CD14-positive monocyte (primary cell): ENCODE measurements at regions not wholly inside any gene's neighbourhood (a gene's known extent, or its start where the extent isn't known, plus 50 kb on each side); places are given as distances from the start of the nearest gene placed in this dataset.

Experiments used
- DNase-seq, 3 donors: peaks; one replicate each; pipeline ENCODE4 v3.0.0-alpha.2; 2011 to 2022
- H2AFZ ChIP-seq: 2 replicates; pipeline ENCODE4 v1.6.0; 2012; ENCODE audit warnings: mild to moderate bottlenecking, low read depth, low read length, inconsistent platforms; ENCODE audit not compliant: insufficient read depth, poor library complexity, severe bottlenecking
- H3K27ac ChIP-seq, 2 donors: 1 replicate in 1 of 2; 2 replicates in 1 of 2; pipeline ENCODE4 v1.5.1; 2012 to 2013; ENCODE audit warnings: low read length in 2 of 2, control low read depth in 1 of 2, inconsistent platforms in 1 of 2, low read depth in 1 of 2, mild to moderate bottlenecking in 1 of 2
- H3K27me3 ChIP-seq, 2 donors: one replicate each; pipeline versions ENCODE4 v1.6.0 to v1.6.1; 2011 to 2013; ENCODE audit warnings: low read length in 2 of 2; ENCODE audit not compliant: control insufficient read depth in 2 of 2, insufficient read depth in 2 of 2
- H3K36me3 ChIP-seq, 2 donors: replicated peaks in 1 of 2; 1 replicate in 1 of 2; 2 replicates in 1 of 2; pipeline versions ENCODE4 v1.5.1 to v1.6.1; 2012 to 2013; ENCODE audit warnings: low read length in 2 of 2, control low read depth in 1 of 2, inconsistent platforms in 1 of 2, mild to moderate bottlenecking in 1 of 2; ENCODE audit not compliant: insufficient read depth in 2 of 2, control insufficient read depth in 1 of 2
- H3K4me1 ChIP-seq, 2 donors: 1 replicate in 1 of 2; 2 replicates in 1 of 2; pipeline versions ENCODE4 v1.5.1 to v1.6.1; 2012 to 2013; ENCODE audit warnings: low read length in 2 of 2, control low read depth in 1 of 2, inconsistent platforms in 1 of 2, mild to moderate bottlenecking in 1 of 2, moderate library complexity in 1 of 2; ENCODE audit not compliant: insufficient read depth in 2 of 2, control insufficient read depth in 1 of 2
- H3K4me2 ChIP-seq: replicated peaks from 2 replicates; pipeline ENCODE3; 2012; ENCODE audit warnings: low read length, moderate library complexity, mild to moderate bottlenecking; ENCODE audit not compliant: poor library complexity, severe bottlenecking; ENCODE audit errors: extremely low read depth
- H3K4me3 ChIP-seq, 3 experiments: fragments of 200-600 bp in 1 of 3; sonication (generic) in 1 of 3; replicated peaks in 1 of 3; 1 replicate in 2 of 3; 2 replicates in 1 of 3; pipeline ENCODE4 v1.5.1; 2011 to 2013; ENCODE audit warnings: low read length in 3 of 3, mild to moderate bottlenecking in 3 of 3, control low read depth in 2 of 3, low read depth in 2 of 3, inconsistent platforms in 1 of 3, moderate library complexity in 1 of 3
- H3K79me2 ChIP-seq: 2 replicates; pipeline ENCODE4 v1.6.0; 2012; ENCODE audit warnings: mild to moderate bottlenecking, control low read depth, inconsistent platforms, low read length, moderate library complexity; ENCODE audit not compliant: insufficient read depth
- H3K9ac ChIP-seq: 2 replicates; pipeline ENCODE4 v1.6.0; 2017; ENCODE audit warnings: low read length, mild to moderate bottlenecking; ENCODE audit not compliant: insufficient read depth, poor library complexity, severe bottlenecking
- H3K9me3 ChIP-seq, 2 donors: replicated peaks in 1 of 2; 1 replicate in 1 of 2; 2 replicates in 1 of 2; pipeline versions ENCODE4 v1.5.1 to v1.6.1; 2012 to 2013; ENCODE audit warnings: low read length in 2 of 2, control low read depth in 1 of 2; ENCODE audit not compliant: control insufficient read depth in 1 of 2, insufficient read depth in 1 of 2
- H4K20me1 ChIP-seq: 2 replicates; pipeline ENCODE4 v1.6.0; 2012; ENCODE audit warnings: mild to moderate bottlenecking, low read length, control low read depth, moderate library complexity; ENCODE audit not compliant: insufficient read depth
- H3K27ac Mint-ChIP-seq, 7 donors: one replicate each; pipeline ENCODE4 v1.8.0; 2020; ENCODE audit warnings: mild to moderate bottlenecking in 7 of 7, mixed read lengths in 7 of 7, moderate library complexity in 6 of 7, inconsistent platforms in 2 of 7
- H3K27me3 Mint-ChIP-seq, 3 donors: one replicate each; pipeline ENCODE4 v1.8.0; 2021 to 2022; ENCODE audit warnings: low read depth in 3 of 3, mild to moderate bottlenecking in 3 of 3, mixed read lengths in 3 of 3, moderate library complexity in 3 of 3, inconsistent platforms in 1 of 3
- H3K36me3 Mint-ChIP-seq, 2 donors: one replicate each; pipeline ENCODE4 v1.8.0; 2020; ENCODE audit warnings: mixed read lengths in 2 of 2, inconsistent platforms in 1 of 2, mild to moderate bottlenecking in 1 of 2
- H3K4me1 Mint-ChIP-seq: one replicate; pipeline ENCODE4 v1.8.0; 2020; ENCODE audit warnings: mild to moderate bottlenecking, mixed read lengths
- H3K4me3 Mint-ChIP-seq, 2 donors: one replicate each; pipeline ENCODE4 v1.8.0; 2020; ENCODE audit warnings: mild to moderate bottlenecking in 2 of 2, mixed read lengths in 2 of 2, moderate library complexity in 1 of 2
- H3K9me3 Mint-ChIP-seq, 7 donors: one replicate each; pipeline ENCODE4 v1.8.0; 2020 to 2022; ENCODE audit warnings: mixed read lengths in 7 of 7, mild to moderate bottlenecking in 6 of 7, moderate library complexity in 6 of 7, inconsistent platforms in 2 of 7
- WGBS: methylation state at CpG from one replicate; pipeline ENCODE4 v1.1.5; 2013; ENCODE audit warnings: missing lambda C conversion rate; ENCODE audit not compliant: insufficient coverage; 5-methylcytosine and 5-hydroxymethylcytosine counted together
- intact Hi-C, 2 donors: fragments of 100-400 bp; cut with micrococcal nuclease; formaldehyde crosslinking; loops; one replicate each; pipeline versions ENCODE4 v1.15.0 to v1.15.1; 2023
- TF ChIP-seq, protein P1 (sequence below): fragments of 200-600 bp; IDR thresholded peaks from one replicate; pipeline ENCODE4 v1.8.0; 2022; ENCODE audit warnings: antibody characterized with exemption, mild to moderate bottlenecking

DNA sequence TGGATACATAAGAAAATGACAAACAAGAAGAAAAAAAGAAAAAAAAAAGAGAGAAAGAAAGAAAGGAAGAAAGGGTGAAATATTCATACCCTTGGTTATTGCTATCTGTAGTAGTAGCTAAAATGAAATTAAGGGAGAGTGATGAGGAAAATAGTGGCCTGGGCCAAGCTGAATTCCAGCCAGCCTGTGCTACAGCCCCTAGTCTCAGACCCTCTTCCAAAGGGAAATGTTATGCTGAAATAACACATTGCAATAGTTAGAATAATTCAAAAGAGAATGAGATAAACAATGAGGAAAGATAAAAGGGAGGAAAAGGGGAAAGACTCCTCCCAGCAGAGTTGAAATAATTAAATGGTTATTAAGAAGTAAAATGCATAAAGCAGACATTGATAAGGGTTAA lies 268.4 kb upstream of the ROBO1 start:
- H3K27ac Mint-ChIP-seq = no peak overlapping the region
- no peak overlapping the region for H3K27ac ChIP-seq
- H3K4me2 ChIP-seq = no peak overlapping the region
- intact Hi-C loops = no loop called here
- H3K4me1 ChIP-seq = no peaks in the 10 kb centered on the region
- H3K79me2 ChIP-seq = no peaks in the 10 kb centered on the region
- H3K4me3 ChIP-seq = no peak overlapping the region
- TF ChIP-seq, protein P1, sequence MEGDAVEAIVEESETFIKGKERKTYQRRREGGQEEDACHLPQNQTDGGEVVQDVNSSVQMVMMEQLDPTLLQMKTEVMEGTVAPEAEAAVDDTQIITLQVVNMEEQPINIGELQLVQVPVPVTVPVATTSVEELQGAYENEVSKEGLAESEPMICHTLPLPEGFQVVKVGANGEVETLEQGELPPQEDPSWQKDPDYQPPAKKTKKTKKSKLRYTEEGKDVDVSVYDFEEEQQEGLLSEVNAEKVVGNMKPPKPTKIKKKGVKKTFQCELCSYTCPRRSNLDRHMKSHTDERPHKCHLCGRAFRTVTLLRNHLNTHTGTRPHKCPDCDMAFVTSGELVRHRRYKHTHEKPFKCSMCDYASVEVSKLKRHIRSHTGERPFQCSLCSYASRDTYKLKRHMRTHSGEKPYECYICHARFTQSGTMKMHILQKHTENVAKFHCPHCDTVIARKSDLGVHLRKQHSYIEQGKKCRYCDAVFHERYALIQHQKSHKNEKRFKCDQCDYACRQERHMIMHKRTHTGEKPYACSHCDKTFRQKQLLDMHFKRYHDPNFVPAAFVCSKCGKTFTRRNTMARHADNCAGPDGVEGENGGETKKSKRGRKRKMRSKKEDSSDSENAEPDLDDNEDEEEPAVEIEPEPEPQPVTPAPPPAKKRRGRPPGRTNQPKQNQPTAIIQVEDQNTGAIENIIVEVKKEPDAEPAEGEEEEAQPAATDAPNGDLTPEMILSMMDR = no peak
- H2AFZ ChIP-seq = no peak overlapping the region
- no peaks in the 10 kb centered on the region for H3K4me1 Mint-ChIP-seq
- H3K4me3 Mint-ChIP-seq = no peak overlapping the region
- no peaks in the 10 kb centered on the region for H3K27me3 ChIP-seq
- H3K27me3 Mint-ChIP-seq = peaks cover 0 to 3% (median 0%) of the 10 kb centered on the region in 3 donors
- DNase-seq = no peak
- H4K20me1 ChIP-seq = no peaks in the 10 kb centered on the region
- H3K36me3 ChIP-seq = no peaks in the 10 kb centered on the region
- peaks cover 0 to 8% (median 0%) of the 10 kb centered on the region in 7 donors for H3K9me3 Mint-ChIP-seq
- no peak overlapping the region for H3K9ac ChIP-seq
- peaks cover 0 to 5% of the 10 kb centered on the region in 2 donors for H3K9me3 ChIP-seq
- no peaks in the 10 kb centered on the region for H3K36me3 Mint-ChIP-seq

DNA sequence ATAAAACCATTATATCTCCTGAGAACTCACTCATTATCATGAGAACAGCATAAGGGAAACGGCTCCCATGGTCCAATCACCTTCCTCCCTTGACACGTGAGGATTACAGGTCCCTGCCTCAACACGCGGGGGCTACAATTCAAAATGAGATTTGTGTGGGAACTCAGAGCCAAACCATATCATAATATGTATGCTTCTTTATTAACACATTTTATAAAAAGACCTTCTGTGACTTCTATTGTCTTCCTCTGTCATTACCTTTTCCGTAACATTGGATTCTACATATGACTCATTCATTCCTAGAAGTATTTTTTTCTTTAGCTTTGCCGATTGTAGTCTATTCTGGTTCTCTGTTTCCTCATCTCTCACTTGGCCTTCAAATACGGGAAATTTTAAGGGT lies 267.2 kb upstream of the ROBO1 start:
- H3K36me3 ChIP-seq = no peaks in the 10 kb centered on the region
- no peak overlapping the region for H3K4me3 Mint-ChIP-seq
- peaks cover 0 to 3% (median 0%) of the 10 kb centered on the region in 3 donors for H3K27me3 Mint-ChIP-seq
- H3K36me3 Mint-ChIP-seq = no peaks in the 10 kb centered on the region
- H3K9me3 Mint-ChIP-seq = peaks cover 0 to 8% (median 0%) of the 10 kb centered on the region in 7 donors
- 93% methylated on average over 6 of the region's 7 CpGs for WGBS
- no peaks in the 10 kb centered on the region for H4K20me1 ChIP-seq
- no peak overlapping the region for H3K27ac Mint-ChIP-seq
- no peak overlapping the region for H2AFZ ChIP-seq
- H3K27me3 ChIP-seq = no peaks in the 10 kb centered on the region
- H3K4me1 Mint-ChIP-seq = no peaks in the 10 kb centered on the region
- intact Hi-C loops = no loop called here
- DNase-seq = no peak
- H3K79me2 ChIP-seq = no peaks in the 10 kb centered on the region
- no peak overlapping the region for H3K9ac ChIP-seq
- H3K4me3 ChIP-seq = no peak overlapping the region
- H3K4me2 ChIP-seq = no peak overlapping the region
- no peaks in the 10 kb centered on the region for H3K4me1 ChIP-seq
- H3K9me3 ChIP-seq = peaks cover 0 to 5% of the 10 kb centered on the region in 2 donors
- TF ChIP-seq, protein P1 = no peak
- no peak overlapping the region for H3K27ac ChIP-seq
